OCI-LY7 (cell line): ENCODE measurements at regions not wholly inside any gene's neighbourhood (a gene's known extent, or its start where the extent isn't known, plus 50 kb on each side); places are given as distances from the start of the nearest gene placed in this dataset.
"Not testable (repeated sequence)": the region's sequence is repeated elsewhere in the genome, so short reads cannot be mapped to it uniquely, and the experiment has no call there.

ENCODE experiments used
- BruUV-seq: library from RNA; stranded (reverse); fragments of 400-500 nt; replicated peaks from 2 replicates; lab custom pipeline; 2021; lab: Mats Ljungman, UMichigan
- CTCF ChIA-PET: fragments of 300-600 bp; sonication (Branson Sonifier 250); formaldehyde crosslinking; loops from one replicate; lab custom pipeline; 2022; ENCODE audit warnings: antibody characterized with exemption; ENCODE audit not compliant: unreplicated experiment; lab: Charles Lee
- POLR2A ChIA-PET: fragments of 300-600 bp; sonication (Branson Sonifier 250); formaldehyde crosslinking; loops from one replicate; lab custom pipeline; 2022; ENCODE audit warnings: antibody characterized with exemption; lab: Charles Lee
- DNase-seq: peaks from one replicate; pipeline ENCODE4 v3.0.0-alpha.2; 2015; ENCODE audit warnings: low spot score
- H2AFZ ChIP-seq: fragments of 200-600 bp; sonication (generic), shearing (Covaris generic); 2 replicates; pipeline ENCODE4 v1.6.1; 2014; ENCODE audit warnings: mild to moderate bottlenecking, antibody characterized with exemption, low read length, moderate library complexity
- H3K27ac ChIP-seq: fragments of 200-600 bp; sonication (generic); 2 replicates; pipeline ENCODE4 v1.5.1; 2014; ENCODE audit warnings: mixed run types, low read depth, mild to moderate bottlenecking, moderate library complexity, low read length, inconsistent platforms; ENCODE audit not compliant: poor library complexity, severe bottlenecking
- H3K36me3 ChIP-seq: fragments of 200-600 bp; sonication (generic); 2 replicates; pipeline ENCODE4 v1.6.1; 2014; ENCODE audit warnings: mild to moderate bottlenecking, antibody characterized with exemption, low read length, moderate library complexity, mixed read lengths; ENCODE audit not compliant: insufficient read depth
- H3K4me1 ChIP-seq: fragments of 200-600 bp; sonication (generic); 2 replicates; pipeline ENCODE4 v1.5.1; 2014; ENCODE audit warnings: mild to moderate bottlenecking, low read length; ENCODE audit not compliant: insufficient read depth, poor library complexity, severe bottlenecking
- H3K4me2 ChIP-seq: fragments of 200-600 bp; sonication (generic); 2 replicates; pipeline ENCODE4 v1.6.1; 2014; ENCODE audit warnings: mild to moderate bottlenecking, low read length
- H3K4me3 ChIP-seq: fragments of 200-600 bp; sonication (generic); 2 replicates; pipeline ENCODE4 v1.5.1; 2014; ENCODE audit warnings: mild to moderate bottlenecking, low read depth, low read length; ENCODE audit not compliant: poor library complexity, severe bottlenecking
- H3K79me2 ChIP-seq: fragments of 200-600 bp; sonication (generic); 2 replicates; pipeline ENCODE4 v1.6.1; 2016; ENCODE audit warnings: low read depth, mild to moderate bottlenecking, low read length, moderate library complexity, mixed read lengths; ENCODE audit not compliant: insufficient read depth
- H3K9me2 ChIP-seq: fragments of 200-600 bp; sonication (generic); 2 replicates; pipeline ENCODE4 v1.6.1; 2016; ENCODE audit warnings: mild to moderate bottlenecking, low read length, mixed read lengths; ENCODE audit not compliant: insufficient read depth
- H3K9me3 ChIP-seq: fragments of 200-600 bp; sonication (generic); 2 replicates; pipeline ENCODE4 v1.6.1; 2014; ENCODE audit warnings: mild to moderate bottlenecking, mixed run types, low read length, mixed read lengths
- H4K20me1 ChIP-seq: fragments of 200-600 bp; sonication (generic); 2 replicates; pipeline ENCODE4 v1.6.1; 2014; ENCODE audit warnings: mild to moderate bottlenecking, antibody characterized with exemption, low read length, moderate library complexity, mixed read lengths; ENCODE audit not compliant: insufficient read depth
- EZH2phosphoT487 ChIP-seq: fragments of 200-600 bp; sonication (generic); IDR thresholded peaks from 2 replicates; pipeline ENCODE4 v1.6.1; 2018; ENCODE audit warnings: low read depth, borderline replicate concordance, mild to moderate bottlenecking, mixed run types, antibody characterized with exemption, low read length, moderate library complexity, mixed read lengths
- intact Hi-C: fragments of 100-400 bp; cut with micrococcal nuclease; formaldehyde crosslinking; loops from one replicate; pipeline ENCODE4 v1.10.0; 2022; ENCODE audit not compliant: unreplicated experiment
- TF ChIP-seq, protein P1 (sequence below): fragments of 200-600 bp; sonication (generic); conservative IDR thresholded peaks from 2 replicates; pipeline ENCODE4 v1.5.1; 2014; ENCODE audit warnings: mild to moderate bottlenecking, antibody characterized with exemption, low read length, moderate library complexity, mixed read lengths

DNA sequence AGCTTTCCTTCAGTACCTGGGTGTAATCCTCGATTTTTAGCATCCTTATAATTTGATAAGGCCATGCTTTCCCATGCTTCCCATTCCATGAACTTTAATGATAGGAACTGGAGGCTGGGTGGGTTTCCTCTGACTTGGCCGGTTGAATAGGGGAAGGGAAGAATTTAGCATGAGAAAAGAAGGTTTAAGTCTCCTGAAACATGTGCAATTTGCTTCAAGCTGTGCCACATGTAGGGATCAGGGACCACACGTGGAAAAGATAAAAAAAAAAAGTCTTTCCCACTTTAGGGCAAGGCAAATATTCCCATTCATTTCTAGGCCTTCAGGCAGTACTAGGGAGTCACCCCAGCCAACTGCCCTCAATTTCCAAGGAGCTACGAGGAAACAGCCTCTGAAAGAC, 900.3 kb downstream of the DSC3 start:
- DNase-seq: no peak
- H3K79me2 ChIP-seq: no peaks in the 10 kb centered on the region
- CTCF ChIA-PET: no interaction called here
- no peak for TF ChIP-seq EZH2phosphoT487
- TF ChIP-seq, protein P1, sequence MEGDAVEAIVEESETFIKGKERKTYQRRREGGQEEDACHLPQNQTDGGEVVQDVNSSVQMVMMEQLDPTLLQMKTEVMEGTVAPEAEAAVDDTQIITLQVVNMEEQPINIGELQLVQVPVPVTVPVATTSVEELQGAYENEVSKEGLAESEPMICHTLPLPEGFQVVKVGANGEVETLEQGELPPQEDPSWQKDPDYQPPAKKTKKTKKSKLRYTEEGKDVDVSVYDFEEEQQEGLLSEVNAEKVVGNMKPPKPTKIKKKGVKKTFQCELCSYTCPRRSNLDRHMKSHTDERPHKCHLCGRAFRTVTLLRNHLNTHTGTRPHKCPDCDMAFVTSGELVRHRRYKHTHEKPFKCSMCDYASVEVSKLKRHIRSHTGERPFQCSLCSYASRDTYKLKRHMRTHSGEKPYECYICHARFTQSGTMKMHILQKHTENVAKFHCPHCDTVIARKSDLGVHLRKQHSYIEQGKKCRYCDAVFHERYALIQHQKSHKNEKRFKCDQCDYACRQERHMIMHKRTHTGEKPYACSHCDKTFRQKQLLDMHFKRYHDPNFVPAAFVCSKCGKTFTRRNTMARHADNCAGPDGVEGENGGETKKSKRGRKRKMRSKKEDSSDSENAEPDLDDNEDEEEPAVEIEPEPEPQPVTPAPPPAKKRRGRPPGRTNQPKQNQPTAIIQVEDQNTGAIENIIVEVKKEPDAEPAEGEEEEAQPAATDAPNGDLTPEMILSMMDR: no peak
- H2AFZ ChIP-seq: no peak overlapping the region
- POLR2A ChIA-PET: interaction anchor here (0.6 kb wide), 1 partner anchor 147 kb away, joined by 3 read pairs; no protein-coding TSS in a partner anchor
- intact Hi-C loops: no loop called here
- no peaks in the 10 kb centered on the region for H3K4me1 ChIP-seq
- H3K4me3 ChIP-seq: no peak overlapping the region
- H3K36me3 ChIP-seq: no peaks in the 10 kb centered on the region
- H3K4me2 ChIP-seq: no peak overlapping the region
- no peaks in the 10 kb centered on the region for H3K9me3 ChIP-seq
- H3K9me2 ChIP-seq: no peaks in the 10 kb centered on the region
- no TSS peak for BruUV-seq
- no peaks in the 10 kb centered on the region for H4K20me1 ChIP-seq
- H3K27ac ChIP-seq: no peak overlapping the region

DNA sequence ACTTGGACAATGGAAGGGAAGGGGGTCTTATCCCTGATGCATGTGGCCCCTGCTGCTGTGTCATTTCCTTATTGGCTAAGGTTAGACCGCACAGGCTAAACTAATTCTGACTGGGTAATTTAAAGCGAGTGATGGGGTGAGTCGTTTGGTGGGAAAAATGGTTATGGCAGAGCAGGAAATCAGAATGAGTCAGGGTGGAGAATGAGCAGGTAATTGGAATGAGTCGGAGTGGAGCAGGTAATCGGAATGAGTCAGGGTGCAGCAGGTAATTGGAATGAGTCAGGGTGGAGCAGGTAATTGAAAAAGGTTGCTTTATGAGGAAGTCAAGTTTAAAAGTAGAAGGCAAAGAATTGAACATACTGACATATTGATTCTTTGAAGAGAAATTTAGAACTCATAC, 901.0 kb downstream of the DSC3 start:
- H3K27ac ChIP-seq, H3K4me2 ChIP-seq, H3K79me2 ChIP-seq, H2AFZ ChIP-seq, H3K4me1 ChIP-seq, CTCF ChIA-PET, H3K9me2 ChIP-seq, H4K20me1 ChIP-seq, BruUV-seq, H3K9me3 ChIP-seq, intact Hi-C loops, H3K4me3 ChIP-seq, H3K36me3 ChIP-seq, DNase-seq: not testable (repeated sequence)
- POLR2A ChIA-PET: interaction anchor here (0.6 kb wide), 1 partner anchor 1048 kb away, joined by 4 read pairs; no protein-coding TSS in a partner anchor

DNA sequence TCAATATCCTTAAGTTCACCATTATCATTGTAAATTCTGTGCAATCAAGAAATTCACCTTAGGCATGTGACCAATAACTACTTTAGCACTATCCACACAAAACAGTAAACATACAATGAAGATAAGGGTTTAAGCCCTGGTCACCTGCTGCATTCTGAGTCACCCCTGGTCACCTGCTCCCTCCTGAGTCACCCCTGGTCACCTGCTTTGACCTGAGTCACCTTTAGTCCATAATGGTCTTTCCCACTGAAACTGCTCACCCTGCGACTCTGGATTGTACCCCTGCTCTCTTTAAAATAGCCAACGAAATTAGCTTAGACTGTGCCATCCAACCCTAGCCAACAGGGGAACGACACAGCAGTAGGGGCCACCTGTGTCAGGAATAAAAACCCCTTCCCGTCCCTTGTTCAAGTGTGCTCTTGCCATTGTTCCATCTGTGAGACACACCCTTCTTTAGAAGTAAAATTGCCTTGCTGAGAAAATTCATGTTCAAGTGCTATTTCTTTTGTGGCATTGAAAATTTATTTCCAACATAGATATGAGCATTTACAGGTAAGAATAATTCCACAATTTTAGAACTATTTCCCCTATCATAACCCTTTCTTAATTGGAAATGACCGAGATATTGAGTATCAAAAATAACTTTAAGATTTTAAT, 902.8 kb downstream of the DSC3 start:
- Histone ChIP-seq H2AFZ (no peak overlapping the region), H3K4me2 (no peak overlapping the region), H3K9me2 (no peaks in the 10 kb centered on the region), H3K27ac (no peak overlapping the region), H3K4me1 (no peaks in the 10 kb centered on the region), H3K9me3 (no peaks in the 10 kb centered on the region), H3K4me3 (no peak overlapping the region), H3K36me3 (no peaks in the 10 kb centered on the region), H4K20me1 (no peaks in the 10 kb centered on the region), H3K79me2 (no peaks in the 10 kb centered on the region)
- intact Hi-C loops: no loop called here
- ChIA-PET POLR2A (interaction anchor here (0.5 to 0.6 kb wide), 2 partner anchors 249 to 1691 kb away, joined by 3 read pairs; no protein-coding TSS in a partner anchor), CTCF (no interaction called here)
- TF ChIP-seq, protein P1: no peak
- TF ChIP-seq EZH2phosphoT487: no peak
- BruUV-seq: no TSS peak
- DNase-seq: no peak
